ENCODE measurements at regions not wholly inside any gene's neighbourhood (a gene's known extent, or its start where the extent isn't known, plus 50 kb on each side); places are given as distances from the start of the nearest gene placed in this dataset.

DNA sequence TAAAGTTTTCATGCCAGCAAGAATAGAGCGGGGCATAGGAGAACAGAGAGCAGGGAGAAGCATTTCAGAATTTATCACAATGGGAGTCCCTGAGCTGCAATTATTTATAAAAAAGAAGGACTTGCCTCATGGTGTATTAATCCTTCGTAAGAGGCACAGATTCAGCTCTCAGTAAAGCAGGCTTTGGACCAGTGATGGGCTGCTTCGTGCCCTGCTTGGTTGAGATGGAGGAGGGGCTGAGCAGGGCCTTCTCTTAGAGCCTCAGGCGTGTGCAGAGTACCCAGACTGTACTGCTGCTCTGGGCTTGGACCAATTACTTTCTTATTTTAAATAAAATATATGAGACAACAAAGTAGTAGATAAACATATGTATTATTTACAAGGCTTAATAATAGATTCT lies 265.7 kb upstream of the SLC10A2 start:
- H3K4me3 ChIP-seq (ENCODE audit: low read depth, poor library complexity, severe bottlenecking): no peak overlapping the region
- no peak for DNase-seq (ENCODE audit: low spot score in 2 of 2)
- TF ChIP-seq, protein P1, sequence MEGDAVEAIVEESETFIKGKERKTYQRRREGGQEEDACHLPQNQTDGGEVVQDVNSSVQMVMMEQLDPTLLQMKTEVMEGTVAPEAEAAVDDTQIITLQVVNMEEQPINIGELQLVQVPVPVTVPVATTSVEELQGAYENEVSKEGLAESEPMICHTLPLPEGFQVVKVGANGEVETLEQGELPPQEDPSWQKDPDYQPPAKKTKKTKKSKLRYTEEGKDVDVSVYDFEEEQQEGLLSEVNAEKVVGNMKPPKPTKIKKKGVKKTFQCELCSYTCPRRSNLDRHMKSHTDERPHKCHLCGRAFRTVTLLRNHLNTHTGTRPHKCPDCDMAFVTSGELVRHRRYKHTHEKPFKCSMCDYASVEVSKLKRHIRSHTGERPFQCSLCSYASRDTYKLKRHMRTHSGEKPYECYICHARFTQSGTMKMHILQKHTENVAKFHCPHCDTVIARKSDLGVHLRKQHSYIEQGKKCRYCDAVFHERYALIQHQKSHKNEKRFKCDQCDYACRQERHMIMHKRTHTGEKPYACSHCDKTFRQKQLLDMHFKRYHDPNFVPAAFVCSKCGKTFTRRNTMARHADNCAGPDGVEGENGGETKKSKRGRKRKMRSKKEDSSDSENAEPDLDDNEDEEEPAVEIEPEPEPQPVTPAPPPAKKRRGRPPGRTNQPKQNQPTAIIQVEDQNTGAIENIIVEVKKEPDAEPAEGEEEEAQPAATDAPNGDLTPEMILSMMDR (IDR thresholded peaks at IDR 0.05): no peak
- TF ChIP-seq POLR2A (IDR thresholded peaks at IDR 0.05): no peak
- intact Hi-C loops (cut with DNase I; ENCODE audit: low total_unique reads): no loop called here
- 80 to 85% methylated on average over 4 of the region's 4 CpGs for WGBS, 2 donors

DNA sequence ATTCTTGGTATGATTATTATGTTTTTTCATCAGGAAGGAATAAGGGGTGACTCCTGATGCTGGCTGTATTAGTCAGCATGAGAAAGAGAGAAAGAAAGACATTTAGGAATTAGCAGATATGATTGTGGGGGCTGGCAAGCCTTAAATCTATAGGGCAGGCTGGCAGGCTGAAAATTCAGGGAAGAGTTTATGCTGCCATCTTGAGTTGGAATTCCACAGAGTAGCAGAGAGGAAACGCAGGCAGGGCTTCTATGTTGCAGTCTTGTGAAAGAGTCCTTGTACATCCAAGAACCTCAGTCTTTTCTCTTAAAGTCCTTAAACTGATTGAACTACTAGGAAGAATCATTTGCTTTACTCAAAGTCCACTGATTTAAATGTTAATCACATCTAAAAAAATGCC lies 262.7 kb upstream of the SLC10A2 start:
- TF ChIP-seq, protein P1 (IDR thresholded peaks at IDR 0.05): no peak
- no peak for TF ChIP-seq POLR2A (IDR thresholded peaks at IDR 0.05)
- WGBS, 2 donors: 68 to 69% methylated on average over 1 of the region's 1 CpG
- intact Hi-C loops (cut with DNase I; ENCODE audit: low total_unique reads): no loop called here
- DNase-seq (ENCODE audit: low spot score in 2 of 2): no peak
- H3K4me3 ChIP-seq (ENCODE audit: low read depth, poor library complexity, severe bottlenecking): no peak overlapping the region

DNA sequence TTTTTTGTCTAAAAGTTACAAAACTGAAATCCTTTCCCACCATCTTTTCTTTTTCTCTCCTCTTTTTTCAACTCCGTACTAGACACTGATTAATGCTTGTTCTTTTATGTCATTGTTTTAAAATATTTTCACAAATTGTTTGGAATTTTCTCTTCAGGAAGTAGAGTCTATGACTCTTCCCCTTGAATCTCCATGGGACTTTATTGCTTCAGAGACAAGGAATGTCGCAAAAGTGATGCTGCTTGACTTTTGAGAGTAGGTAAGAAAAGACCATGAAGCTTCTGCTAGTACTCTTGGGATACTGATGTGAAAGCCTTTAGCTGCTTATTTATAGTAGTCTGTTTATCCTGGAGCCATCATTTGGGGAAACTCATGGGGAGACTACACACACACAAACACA lies 260.1 kb upstream of the SLC10A2 start:
- intact Hi-C loops (cut with DNase I; ENCODE audit: low total_unique reads): no loop called here
- no peak for TF ChIP-seq POLR2A (IDR thresholded peaks at IDR 0.05)
- no peak overlapping the region for H3K4me3 ChIP-seq (ENCODE audit: low read depth, poor library complexity, severe bottlenecking)
- DNase-seq (ENCODE audit: low spot score in 2 of 2): no peak
- WGBS, 2 donors: 81 to 92% methylated on average over 2 of the region's 2 CpGs

DNA sequence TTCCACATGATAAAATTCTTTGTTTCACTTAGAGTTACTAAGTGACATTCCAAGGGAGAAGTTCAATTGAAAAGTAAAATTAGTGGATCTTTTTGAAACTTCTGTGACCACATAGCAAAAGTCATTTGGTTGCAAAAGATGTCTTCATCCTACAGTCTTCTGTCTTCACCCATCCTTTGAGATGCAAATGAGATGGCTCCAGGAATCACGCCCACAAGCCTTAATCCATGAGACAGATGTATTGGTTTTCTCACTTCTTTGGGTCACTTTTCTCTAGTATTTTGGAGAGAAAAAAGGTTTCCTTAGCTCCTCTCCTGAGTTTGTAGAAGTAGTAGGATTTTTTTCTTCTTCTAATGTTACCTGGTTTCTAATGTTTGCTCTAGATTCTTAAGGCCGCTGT lies 259.5 kb upstream of the SLC10A2 start:
- TF ChIP-seq, protein P1 (IDR thresholded peaks at IDR 0.05): no peak
- TF ChIP-seq POLR2A (IDR thresholded peaks at IDR 0.05): no peak
- H3K4me3 ChIP-seq (ENCODE audit: low read depth, poor library complexity, severe bottlenecking): no peak overlapping the region
- 44 to 58% methylated on average over 2 of the region's 2 CpGs for WGBS, 2 donors
- intact Hi-C loops (cut with DNase I; ENCODE audit: low total_unique reads): no loop called here
- DNase-seq (ENCODE audit: low spot score in 2 of 2): no peak

DNA sequence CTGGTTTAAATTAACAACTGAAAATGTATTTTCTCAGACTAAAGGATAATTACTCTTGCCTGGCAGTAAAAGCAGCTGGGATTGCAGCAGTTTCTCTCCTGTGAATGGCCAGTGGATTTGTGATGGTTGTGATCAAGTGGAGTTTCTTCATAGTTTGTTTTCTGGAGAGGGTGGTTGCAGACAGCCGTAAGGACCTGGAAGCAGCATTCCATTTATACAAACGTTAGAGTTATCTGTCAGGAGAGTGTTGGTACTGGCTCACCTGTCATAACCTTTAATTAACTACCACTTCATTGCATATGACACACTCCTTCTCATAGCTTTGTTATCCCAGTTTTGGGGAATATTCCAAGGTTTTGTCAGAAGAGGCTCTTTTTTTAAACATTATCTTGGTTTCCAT lies 258.4 kb upstream of the SLC10A2 start:
- WGBS, 2 donors: 37 to 44% methylated on average over 2 of the region's 2 CpGs
- TF ChIP-seq, protein P1 (IDR thresholded peaks at IDR 0.05): no peak
- no peak for TF ChIP-seq POLR2A (IDR thresholded peaks at IDR 0.05)
- intact Hi-C loops (cut with DNase I; ENCODE audit: low total_unique reads): no loop called here
- no peak overlapping the region for H3K4me3 ChIP-seq (ENCODE audit: low read depth, poor library complexity, severe bottlenecking)
- DNase-seq (ENCODE audit: low spot score in 2 of 2): no peak

DNA sequence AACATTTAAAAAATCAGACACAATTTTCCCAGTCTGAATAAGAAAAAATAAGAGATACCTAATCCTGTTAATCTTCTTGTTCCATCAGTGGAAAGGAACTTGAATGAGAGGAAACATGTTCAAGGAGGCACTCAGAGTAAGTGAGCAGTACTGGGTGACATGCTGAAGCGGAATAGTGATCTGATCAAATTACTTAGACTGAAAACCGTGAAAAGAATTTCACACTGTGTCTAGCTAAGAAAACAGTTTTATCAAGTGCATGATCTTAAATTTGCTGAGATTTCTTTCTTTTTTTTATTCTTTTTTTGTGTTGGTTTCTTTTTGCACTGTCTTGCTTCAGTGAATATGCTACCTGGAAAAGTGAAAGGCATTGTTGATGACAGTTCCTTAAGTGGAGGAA lies 249.5 kb upstream of the SLC10A2 start:
- intact Hi-C loops (cut with DNase I; ENCODE audit: low total_unique reads): no loop called here
- 69% methylated on average over 2 of the region's 2 CpGs for WGBS, 2 donors
- DNase-seq (ENCODE audit: low spot score in 2 of 2): no peak

More for the DNA sequence above, 249.5 kb upstream of the SLC10A2 start:
- no peak overlapping the region for H3K4me3 ChIP-seq (ENCODE audit: low read depth, poor library complexity, severe bottlenecking)
- TF ChIP-seq, protein P1 (IDR thresholded peaks at IDR 0.05): no peak
- TF ChIP-seq POLR2A (IDR thresholded peaks at IDR 0.05): no peak

All from lower leg skin (tissue), 4 donors.